Neuronal stem cell (in vitro differentiated cells): ENCODE measurements at regions not wholly inside any gene's neighbourhood (a gene's known extent, or its start where the extent isn't known, plus 50 kb on each side); places are given as distances from the start of the nearest gene placed in this dataset.

Experiments used
- DNase-seq: peaks from one replicate; pipeline ENCODE4 v3.0.0-alpha.2; 2013; ENCODE audit warnings: low spot score
- H2AFZ ChIP-seq: one replicate; pipeline ENCODE4 v1.6.1; 2013; ENCODE audit warnings: mild to moderate bottlenecking, low read length, inconsistent platforms
- H2AK5ac ChIP-seq: 2 replicates; pipeline ENCODE4 v1.6.1; 2013; ENCODE audit warnings: low read depth, mild to moderate bottlenecking, inconsistent platforms, low read length, moderate library complexity, mixed read lengths
- H2BK120ac ChIP-seq: 2 replicates; pipeline ENCODE4 v1.6.1; 2013; ENCODE audit warnings: low read depth, mild to moderate bottlenecking, inconsistent platforms, low read length, moderate library complexity, mixed read lengths
- H2BK12ac ChIP-seq: one replicate; pipeline ENCODE4 v1.6.1; 2013; ENCODE audit warnings: low read length, inconsistent platforms
- H2BK15ac ChIP-seq: 2 replicates; pipeline ENCODE4 v1.6.1; 2013; ENCODE audit warnings: mild to moderate bottlenecking, low read length, inconsistent platforms, mixed read lengths
- H2BK5ac ChIP-seq: one replicate; pipeline ENCODE4 v1.6.1; 2013; ENCODE audit warnings: inconsistent platforms, mild to moderate bottlenecking, low read length, moderate library complexity
- H3K14ac ChIP-seq: one replicate; pipeline ENCODE4 v1.6.1; 2013; ENCODE audit warnings: low read length, inconsistent platforms
- H3K18ac ChIP-seq: 2 replicates; pipeline ENCODE4 v1.6.1; 2013; ENCODE audit warnings: low read length, inconsistent platforms
- H3K23ac ChIP-seq: 2 replicates; pipeline ENCODE4 v1.6.1; 2013; ENCODE audit warnings: low read depth, mild to moderate bottlenecking, mixed read lengths, low read length, inconsistent platforms; ENCODE audit not compliant: poor library complexity
- H3K27ac ChIP-seq: replicated peaks from 3 replicates; pipeline ENCODE4 v1.5.1; 2013; ENCODE audit warnings: low read length, inconsistent platforms
- H3K27me3 ChIP-seq, 3 experiments: 2 replicates each; pipeline ENCODE4 v1.6.1; 2013; ENCODE audit warnings: low read length in 3 of 3, mild to moderate bottlenecking in 2 of 3, inconsistent platforms in 1 of 3, low read depth in 1 of 3, mixed read lengths in 1 of 3, moderate library complexity in 1 of 3; ENCODE audit not compliant: control insufficient read depth in 3 of 3, insufficient read depth in 3 of 3
- H3K36me3 ChIP-seq, 2 donors: replicated peaks in 1 of 2; 2 replicates each; pipeline ENCODE4 v1.6.1; 2013; ENCODE audit warnings: low read length in 2 of 2; ENCODE audit not compliant: control insufficient read depth in 2 of 2, insufficient read depth in 2 of 2
- H3K4ac ChIP-seq: 2 replicates; pipeline ENCODE4 v1.6.1; 2013; ENCODE audit warnings: inconsistent platforms, mild to moderate bottlenecking, low read length, moderate library complexity
- H3K4me1 ChIP-seq, 2 donors: 1 replicate in 1 of 2; 2 replicates in 1 of 2; pipeline ENCODE4 v1.6.1; 2013; ENCODE audit warnings: low read length in 2 of 2, low read depth in 1 of 2; ENCODE audit not compliant: control insufficient read depth in 2 of 2, insufficient read depth in 1 of 2
- H3K4me2 ChIP-seq: one replicate; pipeline ENCODE4 v1.6.1; 2013; ENCODE audit warnings: mild to moderate bottlenecking, low read length, inconsistent platforms; ENCODE audit not compliant: insufficient read depth, poor library complexity, severe bottlenecking
- H3K4me3 ChIP-seq, 2 donors: 2 replicates each; pipeline ENCODE4 v1.5.1; 2013; ENCODE audit warnings: low read length in 2 of 2, mild to moderate bottlenecking in 2 of 2, inconsistent platforms in 1 of 2, moderate library complexity in 1 of 2
- H3K79me1 ChIP-seq: one replicate; pipeline ENCODE4 v1.6.1; 2013; ENCODE audit warnings: low read depth, mild to moderate bottlenecking, inconsistent platforms, low read length, moderate library complexity
- H3K9ac ChIP-seq: one replicate; pipeline ENCODE4 v1.6.1; 2013; ENCODE audit warnings: mild to moderate bottlenecking, low read depth, low read length, inconsistent platforms; ENCODE audit not compliant: poor library complexity
- H3K9me3 ChIP-seq, 2 donors: replicated peaks in 1 of 2; 2 replicates each; pipeline versions ENCODE3 to v1.6.1; 2013; ENCODE audit warnings: low read length in 2 of 2, mild to moderate bottlenecking in 2 of 2, inconsistent platforms in 1 of 2, low read depth in 1 of 2, mixed read lengths in 1 of 2, moderate library complexity in 1 of 2; ENCODE audit not compliant: control insufficient read depth in 2 of 2, insufficient read depth in 1 of 2
- H4K8ac ChIP-seq: one replicate; pipeline ENCODE4 v1.6.1; 2013; ENCODE audit warnings: low read depth, mild to moderate bottlenecking, inconsistent platforms, low read length, moderate library complexity
- H4K91ac ChIP-seq: one replicate; pipeline ENCODE4 v1.6.1; 2013; ENCODE audit warnings: low read length, low read depth, mild to moderate bottlenecking, inconsistent platforms; ENCODE audit not compliant: poor library complexity
- WGBS, 2 donors: extraction: QIAGEN DNeasy Blood & Tissue Kit; methylation state at CpG; one replicate each; pipeline ENCODE4 v1.1.7; 2013; ENCODE audit warnings: missing lambda C conversion rate in 2 of 2, mixed read lengths in 1 of 2; ENCODE audit not compliant: insufficient read length in 2 of 2, insufficient replicate concordance in 1 of 2; ENCODE audit errors: extremely low coverage in 2 of 2; 5-methylcytosine and 5-hydroxymethylcytosine counted together

DNA sequence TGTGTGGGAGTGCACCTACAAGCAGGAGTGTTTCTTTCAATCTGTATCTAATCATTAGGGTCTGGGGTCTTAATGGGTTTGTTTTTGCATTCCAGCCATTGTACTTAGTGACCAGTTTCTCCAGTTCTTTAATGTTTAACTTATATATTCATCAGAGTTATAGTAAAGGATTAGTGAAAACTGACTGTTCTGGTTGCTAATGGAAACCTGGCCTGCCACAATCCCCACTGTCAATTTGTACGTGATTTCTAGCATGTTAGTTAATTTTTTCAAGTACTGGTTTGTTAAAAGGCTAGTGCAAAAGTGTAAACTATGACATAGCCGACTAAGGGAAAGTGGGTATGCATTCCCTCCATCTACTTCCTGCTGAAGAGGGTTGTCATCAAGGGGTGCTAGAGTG is 276.1 kb downstream of the HTR1A start:
- no peak overlapping the region for H3K4me2 ChIP-seq
- H3K14ac ChIP-seq, result no peak overlapping the region
- H2BK12ac ChIP-seq, result no peak overlapping the region
- H4K91ac ChIP-seq, result no peak overlapping the region
- no peak overlapping the region for H3K27ac ChIP-seq
- H3K4me3 ChIP-seq, result no peak overlapping the region
- no peak overlapping the region for H2BK5ac ChIP-seq
- H4K8ac ChIP-seq, result no peak overlapping the region
- no peak overlapping the region for H2BK120ac ChIP-seq
- no peak overlapping the region for H2AFZ ChIP-seq
- WGBS, 2 donors, result no CpG with 5 or more reads among the region's 2 CpGs
- no peaks in the 10 kb centered on the region for H3K79me1 ChIP-seq
- H3K4me1 ChIP-seq, result peaks cover 0 to 2% of the 10 kb centered on the region in 2 donors
- no peak overlapping the region for H2AK5ac ChIP-seq
- no peak for DNase-seq
- H3K23ac ChIP-seq, result no peak overlapping the region
- H3K27me3 ChIP-seq, result no peaks in the 10 kb centered on the region
- H2BK15ac ChIP-seq, result no peak overlapping the region
- no peak overlapping the region for H3K4ac ChIP-seq
- H3K18ac ChIP-seq, result no peak overlapping the region
- no peaks in the 10 kb centered on the region for H3K9me3 ChIP-seq
- no peak overlapping the region for H3K9ac ChIP-seq
- no peaks in the 10 kb centered on the region for H3K36me3 ChIP-seq

DNA sequence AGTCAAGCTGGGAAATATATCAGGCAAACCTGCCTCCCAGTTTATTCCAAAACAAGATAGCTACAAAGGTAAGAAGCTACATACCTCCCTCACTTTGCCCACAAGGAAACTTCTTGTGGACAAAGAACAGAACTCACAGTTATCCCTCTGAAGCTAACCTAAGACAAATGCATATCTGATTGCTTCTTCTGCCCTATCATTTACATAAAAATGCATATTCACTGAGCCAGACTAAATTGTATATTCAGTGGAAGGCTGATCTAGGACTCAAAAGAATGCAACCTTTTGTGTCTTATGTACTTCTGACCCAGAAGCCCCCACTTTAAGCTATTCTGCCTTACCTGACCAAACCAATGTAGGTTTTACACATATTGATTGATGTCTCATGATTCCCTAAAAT is 276.8 kb downstream of the HTR1A start:
- Histone ChIP-seq H3K27me3 (no peaks in the 10 kb centered on the region), H2BK15ac (no peak overlapping the region), H3K9me3 (no peaks in the 10 kb centered on the region), H3K23ac (no peak overlapping the region), H3K4me2 (no peak overlapping the region), H2BK120ac (no peak overlapping the region), H2AK5ac (no peak overlapping the region), H3K18ac (no peak overlapping the region), H3K14ac (no peak overlapping the region), H2BK5ac (no peak overlapping the region), H3K4me3 (no peak overlapping the region), H4K91ac (no peak overlapping the region), H4K8ac (no peak overlapping the region), H2AFZ (no peak overlapping the region), H2BK12ac (no peak overlapping the region), H3K36me3 (no peaks in the 10 kb centered on the region), H3K4me1 (no peaks in the 10 kb centered on the region), H3K9ac (no peak overlapping the region), H3K79me1 (no peaks in the 10 kb centered on the region), H3K4ac (no peak overlapping the region), H3K27ac (no peak overlapping the region)
- DNase-seq, result no peak

DNA sequence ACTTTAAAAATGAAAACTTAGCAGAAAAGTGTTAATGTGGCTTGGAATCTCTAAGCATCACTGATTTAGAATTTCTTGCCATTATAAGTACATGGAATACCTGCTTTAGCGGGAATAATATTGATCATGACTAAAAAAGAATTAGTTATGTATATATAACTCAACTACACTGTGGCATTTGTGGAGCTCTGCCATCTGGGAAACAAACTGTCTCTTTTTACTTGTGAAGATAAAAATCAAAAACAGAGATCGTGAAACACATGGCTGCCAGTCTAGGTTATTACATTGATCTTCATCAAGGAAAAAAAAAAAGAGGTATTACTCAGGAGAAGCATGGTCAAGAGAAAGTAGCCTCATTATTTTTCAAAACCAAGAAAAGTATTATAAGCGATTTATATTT is 287.4 kb downstream of the HTR1A start:
- WGBS, 2 donors, result no CpG with 5 or more reads among the region's 3 CpGs
- Histone ChIP-seq H3K4me1 (no peaks in the 10 kb centered on the region), H3K4me2 (no peak overlapping the region), H3K79me1 (no peaks in the 10 kb centered on the region), H3K14ac (no peak overlapping the region), H4K91ac (no peak overlapping the region), H2BK12ac (no peak overlapping the region), H2BK5ac (no peak overlapping the region), H3K9me3 (no peaks in the 10 kb centered on the region), H4K8ac (no peak overlapping the region), H3K4me3 (no peak overlapping the region), H3K27me3 (no peaks in the 10 kb centered on the region), H2BK15ac (no peak overlapping the region), H3K27ac (no peak overlapping the region), H3K4ac (no peak overlapping the region), H3K18ac (no peak overlapping the region), H3K23ac (no peak overlapping the region), H2BK120ac (no peak overlapping the region), H3K36me3 (no peaks in the 10 kb centered on the region), H2AFZ (no peak overlapping the region), H3K9ac (no peak overlapping the region), H2AK5ac (no peak overlapping the region)
- DNase-seq, result no peak

DNA sequence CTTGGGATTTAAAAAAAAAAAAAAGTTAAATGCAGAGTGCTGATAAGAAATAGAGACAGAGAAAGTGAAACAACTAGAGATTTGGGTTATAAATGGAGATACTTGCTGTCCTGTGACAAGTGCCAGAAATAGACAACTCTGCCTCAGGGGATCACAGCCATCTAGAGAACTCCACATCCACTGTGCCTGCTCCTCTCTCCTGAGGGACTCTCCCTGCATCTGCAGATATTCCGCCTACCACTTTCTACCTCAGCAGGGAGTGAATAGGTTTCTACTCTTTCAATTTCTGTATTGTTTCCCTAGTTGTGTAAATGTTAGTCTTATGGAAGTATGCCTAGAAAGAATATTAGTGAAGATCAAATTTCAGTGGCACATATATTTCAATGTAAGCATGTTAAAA is 307.2 kb downstream of the HTR1A start:
- Histone ChIP-seq H2BK5ac (no peak overlapping the region), H3K4ac (no peak overlapping the region), H3K4me1 (no peaks in the 10 kb centered on the region), H3K23ac (no peak overlapping the region), H3K14ac (no peak overlapping the region), H2AK5ac (no peak overlapping the region), H3K9ac (no peak overlapping the region), H4K91ac (no peak overlapping the region), H3K18ac (no peak overlapping the region), H3K4me3 (no peak overlapping the region), H2BK120ac (no peak overlapping the region), H3K79me1 (no peaks in the 10 kb centered on the region), H3K27ac (no peak overlapping the region), H2BK15ac (no peak overlapping the region), H3K9me3 (no peaks in the 10 kb centered on the region), H2BK12ac (no peak overlapping the region), H4K8ac (no peak overlapping the region), H3K27me3 (no peaks in the 10 kb centered on the region), H3K4me2 (no peak overlapping the region), H3K36me3 (no peaks in the 10 kb centered on the region), H2AFZ (no peak overlapping the region)
- DNase-seq, result no peak
- no CpG with 5 or more reads among the region's 1 CpG for WGBS, 2 donors
